ENCODE measurements at regions not wholly inside any gene's neighbourhood (a gene's known extent, or its start where the extent isn't known, plus 50 kb on each side); places are given as distances from the start of the nearest gene placed in this dataset.

DNA sequence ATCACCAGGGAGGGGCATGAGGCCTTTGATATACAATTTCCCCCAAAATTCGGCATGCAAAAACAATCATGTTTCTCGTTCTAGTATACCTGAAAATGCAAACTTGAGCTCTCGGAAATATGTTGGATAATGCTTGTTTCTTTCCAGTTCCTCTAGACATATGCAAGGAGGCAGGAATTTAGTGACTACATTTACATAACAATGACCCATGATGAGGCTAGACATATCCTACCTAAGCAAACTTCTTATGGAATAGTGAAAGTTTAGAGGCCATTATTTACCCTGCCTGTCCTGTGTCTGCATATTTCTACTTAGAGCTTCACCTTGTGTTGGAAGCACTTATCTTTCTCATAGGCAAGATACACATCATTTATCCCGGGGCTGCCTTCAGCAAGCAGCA lies 514.6 kb downstream of the KCNJ2 start:
- TF ChIP-seq, protein P1, sequence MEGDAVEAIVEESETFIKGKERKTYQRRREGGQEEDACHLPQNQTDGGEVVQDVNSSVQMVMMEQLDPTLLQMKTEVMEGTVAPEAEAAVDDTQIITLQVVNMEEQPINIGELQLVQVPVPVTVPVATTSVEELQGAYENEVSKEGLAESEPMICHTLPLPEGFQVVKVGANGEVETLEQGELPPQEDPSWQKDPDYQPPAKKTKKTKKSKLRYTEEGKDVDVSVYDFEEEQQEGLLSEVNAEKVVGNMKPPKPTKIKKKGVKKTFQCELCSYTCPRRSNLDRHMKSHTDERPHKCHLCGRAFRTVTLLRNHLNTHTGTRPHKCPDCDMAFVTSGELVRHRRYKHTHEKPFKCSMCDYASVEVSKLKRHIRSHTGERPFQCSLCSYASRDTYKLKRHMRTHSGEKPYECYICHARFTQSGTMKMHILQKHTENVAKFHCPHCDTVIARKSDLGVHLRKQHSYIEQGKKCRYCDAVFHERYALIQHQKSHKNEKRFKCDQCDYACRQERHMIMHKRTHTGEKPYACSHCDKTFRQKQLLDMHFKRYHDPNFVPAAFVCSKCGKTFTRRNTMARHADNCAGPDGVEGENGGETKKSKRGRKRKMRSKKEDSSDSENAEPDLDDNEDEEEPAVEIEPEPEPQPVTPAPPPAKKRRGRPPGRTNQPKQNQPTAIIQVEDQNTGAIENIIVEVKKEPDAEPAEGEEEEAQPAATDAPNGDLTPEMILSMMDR (IDR thresholded peaks at IDR 0.05): no peak
- no peak for TF ChIP-seq POLR2A (IDR thresholded peaks at IDR 0.05)
- TF ChIP-seq POLR2AphosphoS5 (IDR thresholded peaks at IDR 0.05; ENCODE audit: insufficient read depth in 1 of 2, low read depth in 1 of 2): no peak

Measured in vagina (tissue), 2 donors.